IPS-18a (cell line): ENCODE measurements at regions not wholly inside any gene's neighbourhood (a gene's known extent, or its start where the extent isn't known, plus 50 kb on each side); places are given as distances from the start of the nearest gene placed in this dataset.

Experiments
- H3K27ac ChIP-seq: one replicate; pipeline ENCODE4 v1.5.1; 2013; ENCODE audit warnings: low read length
- H3K27me3 ChIP-seq: one replicate; pipeline ENCODE4 v1.6.1; 2013; ENCODE audit warnings: mild to moderate bottlenecking, low read length; ENCODE audit not compliant: control insufficient read depth, insufficient read depth
- H3K36me3 ChIP-seq: one replicate; pipeline ENCODE4 v1.6.1; 2013; ENCODE audit warnings: low read depth, low read length; ENCODE audit not compliant: control insufficient read depth
- H3K4me1 ChIP-seq: one replicate; pipeline ENCODE4 v1.6.1; 2013; ENCODE audit warnings: low read depth, low read length; ENCODE audit not compliant: control insufficient read depth
- H3K4me3 ChIP-seq: one replicate; pipeline ENCODE4 v1.5.1; 2013; ENCODE audit warnings: low read length
- H3K9ac ChIP-seq: one replicate; pipeline ENCODE4 v1.6.1; 2013; ENCODE audit warnings: mild to moderate bottlenecking, low read length, moderate library complexity
- H3K9me3 ChIP-seq: one replicate; pipeline ENCODE4 v1.6.1; 2013; ENCODE audit warnings: low read depth, low read length; ENCODE audit not compliant: control insufficient read depth

DNA sequence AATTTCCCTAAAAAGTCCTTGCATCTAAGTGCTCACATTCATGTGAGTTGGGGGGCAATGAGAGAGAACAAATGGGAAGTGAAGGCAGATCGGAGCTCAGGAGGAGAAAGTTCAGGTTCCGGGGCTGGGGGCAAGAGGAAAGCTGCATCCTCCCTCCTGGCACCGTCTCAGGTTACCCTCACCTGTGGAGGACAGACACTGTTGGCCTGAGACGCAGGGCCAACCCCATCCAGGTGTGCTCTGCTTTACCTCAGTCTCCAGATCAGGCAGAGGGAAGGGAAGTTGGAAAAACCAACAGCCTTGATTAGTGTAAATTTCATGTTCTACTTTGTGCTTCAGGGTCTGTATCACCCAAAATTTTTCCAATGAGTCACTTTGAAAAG is 146.9 kb downstream of the TRIM29 start:
- H3K4me3 ChIP-seq: no peak overlapping the region
- no peak overlapping the region for H3K27ac ChIP-seq
- no peaks in the 10 kb centered on the region for H3K36me3 ChIP-seq
- H3K4me1 ChIP-seq: peaks cover 8% of the 10 kb centered on the region
- H3K27me3 ChIP-seq: no peaks in the 10 kb centered on the region
- H3K9ac ChIP-seq: no peak overlapping the region
- H3K9me3 ChIP-seq: no peaks in the 10 kb centered on the region

DNA sequence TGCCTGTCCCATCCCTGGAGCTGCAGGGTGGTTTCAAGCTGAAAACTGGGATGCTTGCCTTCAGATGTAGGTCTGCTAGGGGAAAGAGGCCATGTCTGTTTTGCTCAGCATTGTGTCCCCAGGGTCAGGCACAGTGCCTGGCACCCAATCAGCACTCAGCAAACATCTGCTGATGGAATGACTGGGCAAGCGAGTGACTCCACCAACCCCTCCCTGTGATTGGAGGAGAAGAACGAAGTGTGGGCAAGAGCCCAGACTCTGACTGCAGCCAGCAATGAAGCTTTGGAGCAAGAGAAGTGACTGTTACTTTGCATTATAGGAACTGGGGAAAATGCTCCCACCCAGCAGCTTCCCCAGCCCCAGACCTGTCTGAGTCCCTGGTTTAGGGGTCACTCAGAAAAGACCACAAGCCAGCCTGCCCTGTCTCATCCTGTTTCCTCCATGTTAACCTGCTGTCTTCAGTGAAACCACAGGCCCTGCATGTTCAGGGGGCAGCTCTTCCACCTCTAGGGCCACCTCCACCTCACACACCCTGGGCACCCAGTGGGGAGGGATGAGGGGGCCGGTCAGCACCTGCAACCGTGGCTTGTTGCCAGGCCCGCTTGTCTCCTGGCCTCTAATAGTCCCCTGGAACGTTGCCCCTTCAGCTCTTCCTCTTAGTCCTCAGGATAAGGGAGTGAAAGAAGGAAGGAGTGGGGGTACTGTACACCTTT is 147.4 kb downstream of the TRIM29 start:
- no peaks in the 10 kb centered on the region for H3K36me3 ChIP-seq
- no peaks in the 10 kb centered on the region for H3K9me3 ChIP-seq
- no peaks in the 10 kb centered on the region for H3K27me3 ChIP-seq
- peaks cover 8% of the 10 kb centered on the region for H3K4me1 ChIP-seq
- no peak overlapping the region for H3K27ac ChIP-seq
- no peak overlapping the region for H3K4me3 ChIP-seq
- no peak overlapping the region for H3K9ac ChIP-seq

DNA sequence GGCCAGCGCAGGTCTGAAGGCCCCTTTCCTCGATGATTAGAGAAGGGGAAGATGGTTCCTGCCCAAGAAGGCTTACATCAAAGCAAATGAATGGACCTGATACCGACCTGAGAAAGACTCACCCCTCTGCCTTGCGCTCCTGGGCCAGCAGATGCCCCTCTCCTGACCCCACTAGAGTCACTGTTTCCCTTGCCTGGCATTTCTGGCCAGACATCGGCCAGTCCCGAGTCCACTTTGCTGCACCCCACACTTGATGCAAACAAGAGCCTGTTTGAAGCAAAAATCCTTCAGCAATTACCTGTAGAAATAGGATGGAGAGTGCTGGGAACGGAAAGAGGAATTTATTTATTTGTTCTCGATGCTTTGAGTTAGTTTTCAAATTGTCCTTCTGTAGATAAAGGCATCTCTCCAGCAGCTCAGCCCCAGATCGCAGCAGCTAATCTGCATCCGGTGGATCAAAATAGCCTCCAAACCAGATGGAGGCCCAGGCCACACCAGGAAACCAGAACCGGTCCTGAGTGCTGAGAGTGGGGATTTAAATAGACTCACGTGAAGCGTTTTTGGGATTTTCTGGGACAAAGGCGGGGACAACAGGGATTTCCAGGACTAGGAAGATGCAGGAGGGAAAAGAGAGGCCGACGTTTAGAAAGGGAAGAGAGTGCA is 148.6 kb downstream of the TRIM29 start:
- H3K4me1 ChIP-seq: peaks cover 8% of the 10 kb centered on the region

DNA sequence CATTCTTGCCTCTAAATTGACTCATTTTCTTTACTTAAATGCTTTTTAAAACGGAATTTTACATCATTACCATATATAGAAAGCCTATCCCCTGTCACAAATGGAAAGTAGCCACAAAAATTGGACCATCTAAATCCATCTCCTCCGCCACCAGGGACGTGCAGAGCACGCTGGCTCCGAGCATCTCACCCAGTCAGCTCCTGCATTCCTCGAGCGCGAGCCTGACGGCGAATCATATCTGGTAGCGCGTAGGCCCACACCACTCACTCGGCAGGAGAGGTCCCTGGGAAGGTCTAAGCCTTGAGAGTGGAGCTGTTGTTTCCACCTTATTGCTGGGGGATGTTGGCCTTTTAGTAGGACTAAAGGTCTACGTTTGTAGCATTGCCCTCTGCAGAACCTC is 152.4 kb downstream of the TRIM29 start:
- Histone ChIP-seq H3K4me3 (no peak overlapping the region), H3K27ac (no peak overlapping the region), H3K27me3 (no peaks in the 10 kb centered on the region), H3K4me1 (no peaks in the 10 kb centered on the region), H3K9ac (no peak overlapping the region), H3K9me3 (no peaks in the 10 kb centered on the region), H3K36me3 (no peaks in the 10 kb centered on the region)

More for the DNA sequence above, 148.6 kb downstream of the TRIM29 start:
- H3K4me3 ChIP-seq: no peak overlapping the region
- H3K9ac ChIP-seq: no peak overlapping the region
- no peaks in the 10 kb centered on the region for H3K9me3 ChIP-seq
- H3K27ac ChIP-seq: no peak overlapping the region
- H3K36me3 ChIP-seq: no peaks in the 10 kb centered on the region
- H3K27me3 ChIP-seq: no peaks in the 10 kb centered on the region

DNA sequence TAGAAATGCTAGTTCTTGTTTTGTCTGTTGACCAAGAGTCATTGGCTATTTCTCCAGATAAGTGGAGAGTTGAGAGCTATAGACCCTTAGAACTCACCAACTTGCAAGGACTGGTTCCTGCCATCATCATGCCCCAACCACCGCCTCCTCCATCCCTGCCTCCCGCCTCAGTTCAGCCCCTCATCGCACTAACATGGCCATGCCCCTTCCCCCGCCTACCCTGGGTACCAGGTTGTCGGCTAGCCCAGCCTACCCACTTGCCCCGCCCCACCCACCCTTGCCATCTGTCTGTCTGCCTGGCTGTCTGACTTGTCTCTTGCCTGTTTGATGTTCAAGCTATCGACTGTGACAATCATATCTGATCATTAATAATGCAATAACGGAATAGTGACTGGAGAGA is 154.1 kb downstream of the TRIM29 start:
- Histone ChIP-seq H3K36me3 (no peaks in the 10 kb centered on the region), H3K4me1 (no peaks in the 10 kb centered on the region), H3K9me3 (no peaks in the 10 kb centered on the region), H3K27ac (no peak overlapping the region), H3K4me3 (no peak overlapping the region), H3K27me3 (no peaks in the 10 kb centered on the region), H3K9ac (no peak overlapping the region)

DNA sequence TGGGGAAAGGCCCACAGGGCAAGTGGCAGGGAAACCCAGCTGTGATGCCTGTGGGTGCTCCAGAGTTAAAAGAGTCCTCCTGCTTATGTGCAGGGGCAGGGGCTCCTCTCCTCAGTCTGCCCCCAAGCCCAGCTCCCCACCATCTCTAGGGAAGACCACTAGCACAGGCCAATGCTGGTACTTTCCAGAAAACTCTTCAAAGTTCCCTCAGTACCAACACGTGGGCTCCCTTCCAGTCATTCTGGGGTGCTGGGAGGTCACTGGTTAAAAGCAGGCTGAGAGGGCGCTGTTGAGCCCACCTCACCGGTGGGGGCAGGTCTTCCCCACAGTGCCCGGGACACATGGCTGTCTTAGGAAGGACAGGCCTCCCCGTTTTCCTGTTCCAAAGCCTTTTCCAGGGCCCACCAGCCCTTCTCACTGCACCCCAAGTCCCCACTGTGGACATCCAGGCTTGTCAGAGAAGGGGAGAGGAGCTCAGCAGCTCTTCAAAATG is 154.6 kb downstream of the TRIM29 start:
- no peaks in the 10 kb centered on the region for H3K9me3 ChIP-seq
- H3K4me1 ChIP-seq: no peaks in the 10 kb centered on the region
- H3K9ac ChIP-seq: no peak overlapping the region
- H3K36me3 ChIP-seq: no peaks in the 10 kb centered on the region
- no peak overlapping the region for H3K27ac ChIP-seq
- no peak overlapping the region for H3K4me3 ChIP-seq
- H3K27me3 ChIP-seq: no peaks in the 10 kb centered on the region

DNA sequence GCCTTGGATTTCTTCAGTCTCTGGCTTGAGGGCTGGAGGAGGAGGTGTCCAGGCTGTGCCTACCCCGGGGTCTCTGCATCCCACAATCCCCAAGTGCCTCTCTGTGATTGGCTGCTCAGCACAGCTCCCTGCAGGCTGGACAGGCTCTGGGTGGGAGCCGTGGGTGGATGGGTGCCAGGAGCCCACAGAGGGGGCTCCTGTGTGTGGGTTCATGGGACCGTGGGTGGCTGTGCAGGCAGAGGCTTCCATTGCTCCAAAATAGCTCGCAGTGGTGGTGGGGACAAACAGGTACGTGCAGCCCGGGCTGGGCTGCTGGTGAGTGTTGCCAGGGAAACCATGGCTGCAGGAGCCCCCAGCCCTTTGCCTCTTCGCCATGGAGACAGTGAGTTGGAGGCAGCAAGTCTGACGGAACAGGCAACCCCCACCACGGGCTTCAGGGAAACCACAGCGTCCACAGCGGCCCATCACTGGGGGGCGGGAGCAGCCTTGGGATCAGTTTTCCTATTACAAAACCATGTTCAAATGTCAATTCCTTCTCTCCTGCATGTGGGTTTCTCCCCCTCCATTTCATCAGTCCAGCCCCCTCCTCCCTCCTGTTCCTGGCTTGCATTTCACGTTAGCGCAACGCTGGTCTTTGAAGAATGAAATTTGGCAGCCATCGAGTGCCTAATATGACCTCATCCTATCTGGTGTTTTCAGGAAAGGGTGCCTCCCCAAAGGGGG is 155.2 kb downstream of the TRIM29 start:
- H3K4me1 ChIP-seq: no peaks in the 10 kb centered on the region
- no peak overlapping the region for H3K27ac ChIP-seq
- H3K36me3 ChIP-seq: no peaks in the 10 kb centered on the region
- H3K9ac ChIP-seq: no peak overlapping the region
- no peaks in the 10 kb centered on the region for H3K27me3 ChIP-seq
- no peak overlapping the region for H3K4me3 ChIP-seq
- no peaks in the 10 kb centered on the region for H3K9me3 ChIP-seq

DNA sequence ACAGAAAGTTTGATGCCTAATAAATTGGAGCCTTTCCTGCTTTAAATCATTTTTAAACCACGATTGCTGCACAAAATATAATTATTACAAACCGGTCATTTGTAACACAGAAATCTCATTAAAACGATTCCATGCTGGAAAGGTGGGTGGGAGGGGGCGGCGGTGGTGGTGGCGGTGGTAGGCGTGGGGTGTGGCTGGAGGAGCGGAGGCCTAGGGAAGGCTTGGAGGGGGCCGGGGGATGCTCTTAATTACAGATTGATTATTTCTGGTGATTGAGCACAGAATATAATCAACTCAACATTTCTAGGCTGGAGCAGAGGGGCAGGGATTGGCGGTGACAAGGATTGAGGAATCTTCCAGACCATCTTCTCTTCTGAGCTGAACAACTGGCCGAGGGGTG is 157.5 kb downstream of the TRIM29 start:
- Histone ChIP-seq H3K4me3 (no peak overlapping the region), H3K27ac (no peak overlapping the region), H3K36me3 (no peaks in the 10 kb centered on the region), H3K4me1 (peaks cover 6% of the 10 kb centered on the region), H3K9ac (no peak overlapping the region), H3K9me3 (no peaks in the 10 kb centered on the region), H3K27me3 (peaks cover 3% of the 10 kb centered on the region)

DNA sequence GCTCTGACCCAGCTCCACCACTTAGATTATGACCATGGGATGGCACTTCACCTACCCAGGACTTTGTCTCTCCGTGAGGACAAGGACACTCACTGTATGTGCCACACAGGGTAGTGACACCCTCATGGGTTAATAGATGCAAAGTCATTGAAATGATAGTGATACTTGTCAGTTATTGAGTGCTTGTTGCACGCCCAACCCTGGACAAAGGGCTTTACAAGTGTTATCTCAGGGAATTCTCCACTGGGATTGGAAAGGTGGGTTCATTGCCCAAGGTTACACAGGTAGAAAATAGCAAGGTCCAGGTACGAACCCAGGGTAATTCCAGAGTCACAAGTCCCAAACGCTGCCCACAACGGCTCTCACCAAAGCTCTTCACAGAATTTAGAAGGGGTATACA is 158.2 kb downstream of the TRIM29 start:
- H3K27me3 ChIP-seq: peaks cover 7% of the 10 kb centered on the region
- H3K27ac ChIP-seq: no peak overlapping the region
- no peaks in the 10 kb centered on the region for H3K9me3 ChIP-seq
- no peak overlapping the region for H3K9ac ChIP-seq
- H3K4me1 ChIP-seq: peaks cover 14% of the 10 kb centered on the region
- no peaks in the 10 kb centered on the region for H3K36me3 ChIP-seq
- no peak overlapping the region for H3K4me3 ChIP-seq

DNA sequence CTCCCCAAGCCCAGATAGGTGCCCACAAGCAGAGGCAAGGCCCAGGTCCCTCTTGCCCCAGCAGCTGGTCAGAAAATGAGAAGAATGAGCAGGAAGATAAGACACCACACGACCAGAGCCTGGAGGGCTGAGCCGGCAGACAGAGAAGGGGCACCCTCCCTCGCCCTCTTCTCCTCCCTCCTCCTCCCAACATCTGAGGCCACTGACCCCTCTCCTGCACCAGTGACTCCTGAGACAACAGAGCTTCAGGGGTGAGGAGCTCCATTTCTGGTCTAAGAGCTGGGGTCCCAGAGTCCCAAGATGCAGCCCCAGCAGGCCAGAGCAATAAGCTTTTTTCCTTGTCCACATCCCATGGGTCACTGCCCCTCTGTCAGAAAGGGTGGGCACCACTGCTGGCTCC is 159.2 kb downstream of the TRIM29 start:
- Histone ChIP-seq H3K27me3 (peaks cover 11% of the 10 kb centered on the region), H3K9ac (no peak overlapping the region), H3K4me3 (no peak overlapping the region), H3K36me3 (no peaks in the 10 kb centered on the region), H3K4me1 (peaks cover 15% of the 10 kb centered on the region), H3K9me3 (no peaks in the 10 kb centered on the region), H3K27ac (no peak overlapping the region)

DNA sequence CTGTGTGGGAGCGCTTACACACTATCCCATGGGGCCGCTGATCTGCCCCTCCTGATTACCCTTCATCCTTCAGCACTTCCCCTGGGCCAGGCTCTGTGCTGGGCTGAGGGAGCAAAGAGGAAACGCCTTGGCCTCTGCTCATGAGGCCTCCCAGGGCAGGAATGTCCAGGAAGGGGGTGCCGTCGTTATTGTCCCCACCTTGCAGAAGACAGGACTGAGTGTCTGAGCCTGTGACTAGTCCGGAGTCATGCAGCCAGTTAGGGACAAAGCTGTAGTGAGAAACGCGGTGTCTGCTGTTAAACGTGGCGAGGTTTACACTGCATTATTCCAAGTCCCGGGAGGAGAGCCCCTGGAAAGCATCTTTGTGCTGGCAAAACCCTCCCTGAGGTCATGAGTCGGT is 160.0 kb downstream of the TRIM29 start:
- Histone ChIP-seq H3K27ac (no peak overlapping the region), H3K4me3 (no peak overlapping the region), H3K27me3 (peaks cover 11% of the 10 kb centered on the region)

More for the DNA sequence above, 160.0 kb downstream of the TRIM29 start:
- H3K9ac ChIP-seq: no peak overlapping the region
- peaks cover 15% of the 10 kb centered on the region for H3K4me1 ChIP-seq
- H3K9me3 ChIP-seq: no peaks in the 10 kb centered on the region
- H3K36me3 ChIP-seq: no peaks in the 10 kb centered on the region
